Erythroblast (primary cell): ENCODE measurements at regions not wholly inside any gene's neighbourhood (a gene's known extent, or its start where the extent isn't known, plus 50 kb on each side); places are given as distances from the start of the nearest gene placed in this dataset.

Source experiments
- DNase-seq, 2 experiments: peaks; one replicate each; lab custom pipeline; 2025; lab: John Stamatoyannopoulos, UW
- GATA1 ChIP-seq: IDR thresholded peaks from 2 replicates; pipeline ENCODE4 v1.6.1; 2011; ENCODE audit warnings: low read depth, mild to moderate bottlenecking, control low read depth, low read length, moderate library complexity
- POLR2A ChIP-seq: IDR thresholded peaks from 2 replicates; pipeline ENCODE4 v1.6.1; 2011; ENCODE audit warnings: mild to moderate bottlenecking, low read length

- TF ChIP-seq POLR2A = no peak
- TF ChIP-seq GATA1 = no peak
Observed at GRCh38 chr9:119029886-119030285, 339.3 kb downstream of the BRINP1 start.

GRCh38 chr9:119033596-119033995, 335.6 kb downstream of the BRINP1 start:
- DNase-seq = no peak
- TF ChIP-seq GATA1 = no peak
- TF ChIP-seq POLR2A = no peak

More at GRCh38 chr9:119029886-119030285, 339.3 kb downstream of the BRINP1 start:
- no peak for DNase-seq

- TF ChIP-seq GATA1 = no peak
- TF ChIP-seq POLR2A = no peak
- DNase-seq = no peak
Observed at GRCh38 chr9:119036969-119037368, 332.3 kb downstream of the BRINP1 start.

GRCh38 chr9:119043996-119044395, 325.2 kb downstream of the BRINP1 start:
- TF ChIP-seq GATA1 (no peak), POLR2A (no peak)
- DNase-seq = no peak

GRCh38 chr9:119044806-119045205, 324.4 kb downstream of the BRINP1 start:
- TF ChIP-seq GATA1 (no peak), POLR2A (no peak)
- no peak for DNase-seq

- no peak for TF ChIP-seq POLR2A
- no peak for TF ChIP-seq GATA1
- no peak for DNase-seq
Observed at GRCh38 chr9:119047513-119048307, 321.5 kb downstream of the BRINP1 start.

- no peak for TF ChIP-seq POLR2A
- TF ChIP-seq GATA1 = no peak
- DNase-seq = no peak
Observed at GRCh38 chr9:119050281-119050680, 319.0 kb downstream of the BRINP1 start.

- DNase-seq = no peak
- TF ChIP-seq POLR2A (no peak), GATA1 (no peak)
Observed at GRCh38 chr9:119052339-119053030, 316.8 kb downstream of the BRINP1 start.

- no peak for DNase-seq
- no peak for TF ChIP-seq GATA1
- no peak for TF ChIP-seq POLR2A
Observed at GRCh38 chr9:119053070-119053469, 316.2 kb downstream of the BRINP1 start.

GRCh38 chr9:119060629-119061385, 308.4 kb downstream of the BRINP1 start:
- DNase-seq = no peak
- TF ChIP-seq GATA1 (no peak), POLR2A (no peak)

GRCh38 chr9:119071636-119072035, 297.6 kb downstream of the BRINP1 start:
- TF ChIP-seq GATA1 (no peak), POLR2A (no peak)
- no peak for DNase-seq

GRCh38 chr9:119074017-119074416, 295.2 kb downstream of the BRINP1 start:
- no peak for TF ChIP-seq GATA1
- no peak for TF ChIP-seq POLR2A

GRCh38 chr9:119078015-119078414, 291.2 kb downstream of the BRINP1 start:
- TF ChIP-seq GATA1 = no peak
- TF ChIP-seq POLR2A = no peak
- no peak for DNase-seq

More at GRCh38 chr9:119074017-119074416, 295.2 kb downstream of the BRINP1 start:
- DNase-seq = no peak

- no peak for TF ChIP-seq GATA1
- TF ChIP-seq POLR2A = no peak
- DNase-seq = no peak
Observed at GRCh38 chr9:119083673-119084072, 285.6 kb downstream of the BRINP1 start.
